GM23338 (cell line): ENCODE measurements at regions not wholly inside any gene's neighbourhood (a gene's known extent, or its start where the extent isn't known, plus 50 kb on each side); places are given as distances from the start of the nearest gene placed in this dataset.
"Not testable (repeated sequence)": the region's sequence is repeated elsewhere in the genome, so short reads cannot be mapped to it uniquely, and the experiment has no call there.

Experiments used
- ATAC-seq: fragments of 200-7000 bp; cut with Tn5 transposase; 3 replicates; pipeline ENCODE4 v1.9.1; 2020
- DNase-seq: peaks from one replicate; pipeline ENCODE4 v3.0.0-alpha.2; 2015; ENCODE audit warnings: low spot score
- H2AFZ ChIP-seq: fragments of 200-600 bp; sonication (generic); 2 replicates; pipeline ENCODE4 v1.8.0; 2016; ENCODE audit warnings: antibody characterized with exemption, mild to moderate bottlenecking, moderate library complexity
- H3F3A ChIP-seq: fragments of 200-600 bp; sonication (generic); replicated peaks from 2 replicates; pipeline ENCODE4 v1.8.0; 2017; ENCODE audit warnings: antibody characterized with exemption, mixed run types, low read depth
- H3K27ac ChIP-seq: fragments of 200-600 bp; sonication (generic); 2 replicates; pipeline ENCODE4 v1.6.1; 2016; ENCODE audit warnings: low read depth
- H3K27me3 ChIP-seq: fragments of 200-600 bp; sonication (generic); 2 replicates; pipeline ENCODE4 v1.8.0; 2016; ENCODE audit warnings: mild to moderate bottlenecking, mixed run types, moderate library complexity; ENCODE audit not compliant: insufficient read depth
- H3K36me3 ChIP-seq: fragments of 200-600 bp; sonication (generic); 2 replicates; pipeline ENCODE4 v1.8.0; 2016; ENCODE audit warnings: mild to moderate bottlenecking; ENCODE audit not compliant: insufficient read depth
- H3K4me1 ChIP-seq: fragments of 200-600 bp; sonication (generic); 2 replicates; pipeline ENCODE4 v1.8.0; 2016; ENCODE audit warnings: mild to moderate bottlenecking, moderate library complexity; ENCODE audit not compliant: insufficient read depth
- H3K4me2 ChIP-seq: fragments of 200-600 bp; sonication (generic); 2 replicates; pipeline ENCODE4 v1.7.1; 2017; ENCODE audit warnings: mixed run types
- H3K4me3 ChIP-seq: fragments of 200-600 bp; sonication (generic); 2 replicates; pipeline ENCODE4 v1.6.1; 2016; ENCODE audit warnings: mixed run types
- H3K79me2 ChIP-seq: fragments of 200-600 bp; sonication (generic); replicated peaks from 2 replicates; pipeline ENCODE4 v1.8.0; 2017; ENCODE audit warnings: mild to moderate bottlenecking; ENCODE audit not compliant: insufficient read depth
- H3K9me2 ChIP-seq: fragments of 200-600 bp; sonication (generic); 2 replicates; pipeline ENCODE4 v1.8.0; 2017; ENCODE audit not compliant: insufficient read depth
- H4K20me1 ChIP-seq: fragments of 200-600 bp; sonication (generic); replicated peaks from 2 replicates; pipeline ENCODE4 v1.8.0; 2017; ENCODE audit warnings: mild to moderate bottlenecking; ENCODE audit not compliant: insufficient read depth
- H3K27ac Mint-ChIP-seq: 2 replicates; pipeline ENCODE4 v1.8.0; 2020; ENCODE audit warnings: inconsistent platforms, mild to moderate bottlenecking, moderate library complexity, mixed read lengths
- H3K27me3 Mint-ChIP-seq: 3 replicates; pipeline ENCODE4 v1.8.0; 2022; ENCODE audit warnings: low read depth, mild to moderate bottlenecking, moderate library complexity, mixed read lengths, inconsistent platforms; ENCODE audit not compliant: insufficient read depth, poor library complexity
- H3K36me3 Mint-ChIP-seq: 3 replicates; pipeline ENCODE4 v1.8.0; 2021; ENCODE audit warnings: low read depth, mild to moderate bottlenecking, inconsistent platforms, moderate library complexity, mixed read lengths
- H3K4me1 Mint-ChIP-seq: 3 replicates; pipeline ENCODE4 v1.8.0; 2020; ENCODE audit warnings: mild to moderate bottlenecking, inconsistent platforms, mixed read lengths
- H3K4me3 Mint-ChIP-seq: 3 replicates; pipeline ENCODE4 v1.8.0; 2021; ENCODE audit warnings: moderate library complexity, mild to moderate bottlenecking, inconsistent platforms, mixed read lengths
- H3K9me3 Mint-ChIP-seq: 3 replicates; pipeline ENCODE4 v1.8.0; 2020; ENCODE audit warnings: moderate library complexity, mild to moderate bottlenecking, inconsistent platforms, mixed read lengths
- CREB1 ChIP-seq: fragments of 250-450 bp; sonication (Bioruptor Pico); IDR thresholded peaks from 2 replicates; pipeline ENCODE4 v1.5.0; 2020; ENCODE audit warnings: low read depth, mild to moderate bottlenecking, moderate library complexity
- JUNB ChIP-seq: IDR thresholded peaks from one replicate; pipeline ENCODE4 v1.6.1; 2016; ENCODE audit warnings: antibody characterized with exemption; ENCODE audit not compliant: unreplicated experiment
- NANOG ChIP-seq: IDR thresholded peaks from 2 replicates; pipeline ENCODE4 v1.6.1; 2016; ENCODE audit warnings: antibody characterized with exemption, borderline replicate concordance
- POLR2AphosphoS5 ChIP-seq: IDR thresholded peaks from 2 replicates; pipeline ENCODE4 v1.6.1; 2016; ENCODE audit warnings: antibody characterized with exemption, low read depth
- STAT1 ChIP-seq: IDR thresholded peaks from one replicate; pipeline ENCODE4 v1.6.1; 2016; ENCODE audit warnings: antibody characterized with exemption; ENCODE audit not compliant: unreplicated experiment
- ZNF114 ChIP-seq: fragments of 250-450 bp; sonication (Bioruptor Pico); IDR thresholded peaks from 2 replicates; pipeline ENCODE4 v1.5.0; 2020; ENCODE audit warnings: mild to moderate bottlenecking, moderate library complexity
- ZNF331 ChIP-seq: fragments of 250-450 bp; sonication (Bioruptor Pico); IDR thresholded peaks from 2 replicates; pipeline ENCODE4 v1.5.0; 2020; ENCODE audit warnings: low read depth, mild to moderate bottlenecking, moderate library complexity
- TF ChIP-seq, protein P1 (sequence below), 2 experiments: fragments of 200-600 bp in 1 of 2; sonication (generic) in 1 of 2; conservative IDR thresholded peaks; 2 replicates each; pipeline versions ENCODE4 v1.5.1 to v1.6.1; 2016 to 2017; ENCODE audit warnings: antibody characterized with exemption in 2 of 2, low read depth in 2 of 2, mild to moderate bottlenecking in 2 of 2, moderate library complexity in 1 of 2
- TF ChIP-seq, protein P2 (sequence below): fragments of 250-450 bp; sonication (Bioruptor Pico); IDR thresholded peaks from 2 replicates; pipeline ENCODE4 v1.5.0; 2020; ENCODE audit warnings: mild to moderate bottlenecking, moderate library complexity

DNA sequence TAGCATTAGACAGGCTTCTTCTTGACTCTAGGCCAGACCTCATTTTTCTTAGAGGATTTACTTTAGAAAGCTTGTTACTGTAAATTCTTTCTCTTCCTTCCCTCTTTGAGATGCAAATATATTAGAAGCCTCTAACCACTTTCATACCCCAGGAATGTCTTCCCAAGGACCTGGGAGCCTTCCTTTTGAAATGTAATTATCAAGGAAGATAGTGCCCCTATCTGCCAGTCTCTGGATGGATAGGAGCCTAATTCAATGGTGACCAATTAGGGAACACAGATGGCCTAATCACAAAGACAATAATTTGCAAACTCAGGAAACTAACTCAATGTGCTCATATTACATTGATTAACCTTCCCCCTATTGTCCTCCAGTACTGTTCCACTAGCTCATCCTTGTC lies 145.6 kb upstream of the DCAF8L1 start:
- H2AFZ ChIP-seq = no peak overlapping the region
- no peaks in the 10 kb centered on the region for H3K9me2 ChIP-seq
- H3F3A ChIP-seq = no peaks in the 10 kb centered on the region
- Mint-ChIP-seq H3K36me3 (no peaks in the 10 kb centered on the region), H3K4me1 (peaks cover 7% of the 10 kb centered on the region; the same call in 2 of the 3 replicates), H3K4me3 (no peak overlapping the region), H3K27ac (no peak overlapping the region), H3K27me3 (peaks cover 66% of the 10 kb centered on the region), H3K9me3 (no peaks in the 10 kb centered on the region; the same call in 2 of the 3 replicates)
- peaks cover 90% of the 10 kb centered on the region for H3K27me3 ChIP-seq
- peak; percentile 92 for ATAC-seq
- 0 out of 2 replicates have a peak, but pooled peaks have one; percentile 33 for TF ChIP-seq POLR2AphosphoS5
- no peak for TF ChIP-seq CREB1
- TF ChIP-seq NANOG = 0 out of 2 replicates have a peak, but pooled peaks have one; percentile 31
- no peak for TF ChIP-seq JUNB
- no peaks in the 10 kb centered on the region for H3K4me1 ChIP-seq
- H3K4me3 ChIP-seq = no peak overlapping the region
- no peak overlapping the region for H3K27ac ChIP-seq
- no peaks in the 10 kb centered on the region for H3K36me3 ChIP-seq
- DNase-seq = peak; percentile 79
- no peak overlapping the region for H3K4me2 ChIP-seq
- H4K20me1 ChIP-seq = peaks cover 4% of the 10 kb centered on the region; the same call in 1 of the 2 replicates
- no peaks in the 10 kb centered on the region for H3K79me2 ChIP-seq

DNA sequence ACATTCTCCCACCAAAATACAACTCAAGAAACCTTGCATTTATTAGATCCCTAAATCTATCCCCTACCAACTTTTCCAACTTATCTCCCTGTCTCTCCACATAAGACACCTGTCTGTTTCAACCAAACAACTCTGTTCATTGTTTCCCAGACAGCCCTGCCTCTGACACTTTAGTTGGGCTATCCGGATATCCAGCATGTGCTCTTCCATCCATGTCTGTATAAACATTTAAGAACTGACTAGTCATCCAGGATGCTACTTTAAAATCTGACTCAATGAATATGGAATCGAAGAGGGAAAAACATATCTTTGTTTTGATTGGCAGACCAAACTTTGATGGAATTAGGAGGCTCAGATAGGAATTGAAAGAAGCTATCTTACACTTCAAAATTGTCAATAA lies 143.2 kb upstream of the DCAF8L1 start:
- no peaks in the 10 kb centered on the region for H3F3A ChIP-seq
- Mint-ChIP-seq H3K27ac (no peak overlapping the region), H3K4me1 (peaks cover 7% of the 10 kb centered on the region; the same call in 2 of the 3 replicates), H3K4me3 (no peak overlapping the region), H3K36me3 (no peaks in the 10 kb centered on the region), H3K27me3 (peaks cover 59% of the 10 kb centered on the region), H3K9me3 (no peaks in the 10 kb centered on the region; the same call in 2 of the 3 replicates)
- no peak overlapping the region for H3K4me3 ChIP-seq
- H3K79me2 ChIP-seq = no peaks in the 10 kb centered on the region
- no peak overlapping the region for H3K4me2 ChIP-seq
- TF ChIP-seq CREB1 = no peak
- TF ChIP-seq, protein P1, sequence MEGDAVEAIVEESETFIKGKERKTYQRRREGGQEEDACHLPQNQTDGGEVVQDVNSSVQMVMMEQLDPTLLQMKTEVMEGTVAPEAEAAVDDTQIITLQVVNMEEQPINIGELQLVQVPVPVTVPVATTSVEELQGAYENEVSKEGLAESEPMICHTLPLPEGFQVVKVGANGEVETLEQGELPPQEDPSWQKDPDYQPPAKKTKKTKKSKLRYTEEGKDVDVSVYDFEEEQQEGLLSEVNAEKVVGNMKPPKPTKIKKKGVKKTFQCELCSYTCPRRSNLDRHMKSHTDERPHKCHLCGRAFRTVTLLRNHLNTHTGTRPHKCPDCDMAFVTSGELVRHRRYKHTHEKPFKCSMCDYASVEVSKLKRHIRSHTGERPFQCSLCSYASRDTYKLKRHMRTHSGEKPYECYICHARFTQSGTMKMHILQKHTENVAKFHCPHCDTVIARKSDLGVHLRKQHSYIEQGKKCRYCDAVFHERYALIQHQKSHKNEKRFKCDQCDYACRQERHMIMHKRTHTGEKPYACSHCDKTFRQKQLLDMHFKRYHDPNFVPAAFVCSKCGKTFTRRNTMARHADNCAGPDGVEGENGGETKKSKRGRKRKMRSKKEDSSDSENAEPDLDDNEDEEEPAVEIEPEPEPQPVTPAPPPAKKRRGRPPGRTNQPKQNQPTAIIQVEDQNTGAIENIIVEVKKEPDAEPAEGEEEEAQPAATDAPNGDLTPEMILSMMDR (conservative IDR thresholded peaks at IDR 0.05; ENCODE audit: low read depth in 2 of 2) = no peak
- TF ChIP-seq JUNB = no peak
- TF ChIP-seq NANOG = no peak
- TF ChIP-seq, protein P2, sequence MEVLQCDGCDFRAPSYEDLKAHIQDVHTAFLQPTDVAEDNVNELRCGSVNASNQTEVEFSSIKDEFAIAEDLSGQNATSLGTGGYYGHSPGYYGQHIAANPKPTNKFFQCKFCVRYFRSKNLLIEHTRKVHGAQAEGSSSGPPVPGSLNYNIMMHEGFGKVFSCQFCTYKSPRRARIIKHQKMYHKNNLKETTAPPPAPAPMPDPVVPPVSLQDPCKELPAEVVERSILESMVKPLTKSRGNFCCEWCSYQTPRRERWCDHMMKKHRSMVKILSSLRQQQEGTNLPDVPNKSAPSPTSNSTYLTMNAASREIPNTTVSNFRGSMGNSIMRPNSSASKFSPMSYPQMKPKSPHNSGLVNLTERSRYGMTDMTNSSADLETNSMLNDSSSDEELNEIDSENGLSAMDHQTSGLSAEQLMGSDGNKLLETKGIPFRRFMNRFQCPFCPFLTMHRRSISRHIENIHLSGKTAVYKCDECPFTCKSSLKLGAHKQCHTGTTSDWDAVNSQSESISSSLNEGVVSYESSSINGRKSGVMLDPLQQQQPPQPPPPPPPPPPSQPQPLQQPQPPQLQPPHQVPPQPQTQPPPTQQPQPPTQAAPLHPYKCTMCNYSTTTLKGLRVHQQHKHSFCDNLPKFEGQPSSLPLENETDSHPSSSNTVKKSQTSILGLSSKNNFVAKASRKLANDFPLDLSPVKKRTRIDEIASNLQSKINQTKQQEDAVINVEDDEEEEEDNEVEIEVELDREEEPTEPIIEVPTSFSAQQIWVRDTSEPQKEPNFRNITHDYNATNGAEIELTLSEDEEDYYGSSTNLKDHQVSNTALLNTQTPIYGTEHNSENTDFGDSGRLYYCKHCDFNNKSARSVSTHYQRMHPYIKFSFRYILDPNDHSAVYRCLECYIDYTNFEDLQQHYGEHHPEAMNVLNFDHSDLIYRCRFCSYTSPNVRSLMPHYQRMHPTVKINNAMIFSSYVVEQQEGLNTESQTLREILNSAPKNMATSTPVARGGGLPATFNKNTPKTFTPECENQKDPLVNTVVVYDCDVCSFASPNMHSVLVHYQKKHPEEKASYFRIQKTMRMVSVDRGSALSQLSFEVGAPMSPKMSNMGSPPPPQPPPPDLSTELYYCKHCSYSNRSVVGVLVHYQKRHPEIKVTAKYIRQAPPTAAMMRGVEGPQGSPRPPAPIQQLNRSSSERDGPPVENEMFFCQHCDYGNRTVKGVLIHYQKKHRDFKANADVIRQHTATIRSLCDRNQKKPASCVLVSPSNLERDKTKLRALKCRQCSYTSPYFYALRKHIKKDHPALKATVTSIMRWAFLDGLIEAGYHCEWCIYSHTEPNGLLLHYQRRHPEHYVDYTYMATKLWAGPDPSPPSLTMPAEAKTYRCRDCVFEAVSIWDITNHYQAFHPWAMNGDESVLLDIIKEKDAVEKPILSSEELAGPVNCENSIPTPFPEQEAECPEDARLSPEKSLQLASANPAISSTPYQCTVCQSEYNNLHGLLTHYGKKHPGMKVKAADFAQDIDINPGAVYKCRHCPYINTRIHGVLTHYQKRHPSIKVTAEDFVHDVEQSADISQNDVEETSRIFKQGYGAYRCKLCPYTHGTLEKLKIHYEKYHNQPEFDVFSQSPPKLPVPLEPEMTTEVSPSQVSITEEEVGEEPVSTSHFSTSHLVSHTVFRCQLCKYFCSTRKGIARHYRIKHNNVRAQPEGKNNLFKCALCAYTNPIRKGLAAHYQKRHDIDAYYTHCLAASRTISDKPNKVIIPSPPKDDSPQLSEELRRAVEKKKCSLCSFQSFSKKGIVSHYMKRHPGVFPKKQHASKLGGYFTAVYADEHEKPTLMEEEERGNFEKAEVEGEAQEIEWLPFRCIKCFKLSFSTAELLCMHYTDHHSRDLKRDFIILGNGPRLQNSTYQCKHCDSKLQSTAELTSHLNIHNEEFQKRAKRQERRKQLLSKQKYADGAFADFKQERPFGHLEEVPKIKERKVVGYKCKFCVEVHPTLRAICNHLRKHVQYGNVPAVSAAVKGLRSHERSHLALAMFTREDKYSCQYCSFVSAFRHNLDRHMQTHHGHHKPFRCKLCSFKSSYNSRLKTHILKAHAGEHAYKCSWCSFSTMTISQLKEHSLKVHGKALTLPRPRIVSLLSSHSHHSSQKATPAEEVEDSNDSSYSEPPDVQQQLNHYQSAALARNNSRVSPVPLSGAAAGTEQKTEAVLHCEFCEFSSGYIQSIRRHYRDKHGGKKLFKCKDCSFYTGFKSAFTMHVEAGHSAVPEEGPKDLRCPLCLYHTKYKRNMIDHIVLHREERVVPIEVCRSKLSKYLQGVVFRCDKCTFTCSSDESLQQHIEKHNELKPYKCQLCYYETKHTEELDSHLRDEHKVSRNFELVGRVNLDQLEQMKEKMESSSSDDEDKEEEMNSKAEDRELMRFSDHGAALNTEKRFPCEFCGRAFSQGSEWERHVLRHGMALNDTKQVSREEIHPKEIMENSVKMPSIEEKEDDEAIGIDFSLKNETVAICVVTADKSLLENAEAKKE (CRISPR knock-in tag) = no peak
- TF ChIP-seq ZNF331 (CRISPR knock-in tag) = no peak
- TF ChIP-seq ZNF114 (CRISPR knock-in tag) = no peak
- no peak for TF ChIP-seq STAT1
- ATAC-seq (no peak), DNase-seq (no peak)
- peaks cover 77% of the 10 kb centered on the region for H3K27me3 ChIP-seq
- H3K9me2 ChIP-seq = no peaks in the 10 kb centered on the region
- H4K20me1 ChIP-seq = peaks cover 4% of the 10 kb centered on the region; the same call in 1 of the 2 replicates
- H3K36me3 ChIP-seq = no peaks in the 10 kb centered on the region
- no peaks in the 10 kb centered on the region for H3K4me1 ChIP-seq
- H2AFZ ChIP-seq = no peak overlapping the region
- H3K27ac ChIP-seq = no peak overlapping the region

DNA sequence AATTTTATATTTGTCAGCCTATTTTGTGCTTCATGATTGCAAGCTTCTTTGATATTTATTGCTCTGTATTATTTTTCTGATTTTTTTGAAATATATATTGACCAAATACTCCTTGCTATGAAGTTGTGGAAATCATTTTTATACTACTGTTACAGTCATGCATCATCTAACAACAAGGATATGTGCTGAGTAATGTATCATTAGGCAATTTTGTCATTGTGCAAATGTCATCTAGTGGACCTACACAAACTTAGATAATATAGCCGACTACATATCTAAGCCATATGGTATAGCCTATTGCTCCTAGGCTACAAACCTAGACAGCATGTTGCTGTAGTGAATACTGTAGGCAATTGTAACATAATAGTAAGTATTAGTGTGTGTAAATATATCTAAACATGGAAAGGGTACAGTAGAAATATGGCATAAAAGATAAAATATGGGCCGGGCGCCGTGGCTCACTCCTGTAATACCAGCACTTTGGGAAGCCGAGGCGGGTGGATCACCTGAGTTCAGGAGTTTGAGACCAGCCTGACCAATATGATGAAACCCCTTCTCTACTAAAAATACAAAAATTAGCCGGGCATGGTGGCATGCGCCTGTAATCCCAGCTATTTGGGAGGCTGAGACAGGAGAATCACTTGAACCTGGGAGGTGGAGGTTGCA lies 139.5 kb upstream of the DCAF8L1 start:
- H3K36me3 ChIP-seq, DNase-seq, H3K4me1 Mint-ChIP-seq, H2AFZ ChIP-seq, H3K27ac ChIP-seq, H3K27ac Mint-ChIP-seq, H3K4me2 ChIP-seq, H3K4me1 ChIP-seq, ATAC-seq, H3K9me3 Mint-ChIP-seq, H3F3A ChIP-seq, H4K20me1 ChIP-seq, H3K79me2 ChIP-seq, H3K4me3 Mint-ChIP-seq, H3K4me3 ChIP-seq, H3K9me2 ChIP-seq, H3K36me3 Mint-ChIP-seq: not testable (repeated sequence)
- peaks cover 56% of the 10 kb centered on the region for H3K27me3 ChIP-seq
- H3K27me3 Mint-ChIP-seq = peaks cover 28% of the 10 kb centered on the region
